Heart left ventricle (tissue), 13 donors: ENCODE measurements at regions not wholly inside any gene's neighbourhood (a gene's known extent, or its start where the extent isn't known, plus 50 kb on each side); places are given as distances from the start of the nearest gene placed in this dataset.

Source experiments
- CTCF ChIP-seq, 12 donors: fragments of 200-600 bp; sonication (generic) in 4 of 12; IDR thresholded peaks; one replicate each; pipeline versions ENCODE4 v1.5.0 to v1.8.0; 2018 to 2022; ENCODE audit warnings: antibody characterized with exemption in 12 of 12, mild to moderate bottlenecking in 5 of 12
- POLR2A ChIP-seq, 2 donors: fragments of 450-650 bp; IDR thresholded peaks; one replicate each; pipeline ENCODE4 v1.6.1; 2017; ENCODE audit warnings: antibody characterized with exemption in 2 of 2, mild to moderate bottlenecking in 2 of 2, moderate library complexity in 2 of 2
- donor health status: ischemic (EF 13 %, LVEDD 7.1; RV severe dilation, severe dysfunction).
- donor health status: DM: no; HTN: yes; CAD: no.
- donor health status: DM: no; HTN: no; CAD: no.
- donor health status: ischemic (EF 25% LVEDD 6.9; RV normal size, moderate dysfunction).
- donor health status: ischemic (EF 25% LVEDD 5.7; RV mildly dilated, moderate dysfunction).
- donor health status: ischemic (EF 35%, LVEDD 5.7; RV mildly dilated, moderate dysfunction).
- donor health status: nonischemic (EF 11% LVEDD 7.7; RV severe dilation, severe dysfunction).
- donor health status: DM: yes; HTN: yes; CAD: no.
- donor health status: PGD.
- donor health status: ischemic (EF 29% LVEDD 5.4; RV normal size, mild dysfunction).
- donor health status: nonischemic (EF 23%, LVEDD 6.1; RV moderate dilation, normal function).

DNA sequence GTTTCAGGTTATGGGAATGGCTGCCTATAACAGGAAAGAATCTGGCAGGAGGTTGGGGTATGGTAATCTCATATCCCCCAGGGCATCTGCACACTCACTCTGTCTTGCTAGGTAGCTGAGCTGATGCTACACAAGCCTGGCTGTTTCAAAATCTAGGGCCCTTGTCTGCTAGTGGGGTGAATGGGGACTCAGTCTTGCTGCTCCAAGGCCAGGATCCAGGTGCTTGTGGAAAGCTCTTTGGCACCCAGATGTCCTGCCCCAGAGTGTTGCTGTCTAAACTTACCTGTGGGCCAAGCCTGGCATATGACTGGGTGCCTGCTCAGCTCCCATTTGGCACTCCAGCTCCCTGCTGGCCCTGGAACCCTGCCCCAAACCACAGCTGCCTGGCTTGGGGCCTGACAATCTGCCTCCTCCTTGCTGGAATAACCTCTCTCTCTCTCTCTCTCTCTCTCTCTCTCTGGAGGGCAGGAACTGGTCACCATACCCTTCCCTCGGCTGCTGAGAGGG lies 158.1 kb upstream of the TSC22D1 start:
- TF ChIP-seq CTCF (IDR thresholded peaks at IDR 0.05) (no peak), POLR2A (IDR thresholded peaks at IDR 0.05) (no peak)
